ENCODE measurements at regions not wholly inside any gene's neighbourhood (a gene's known extent, or its start where the extent isn't known, plus 50 kb on each side); places are given as distances from the start of the nearest gene placed in this dataset.
A peak's percentile ranks its signal among the peaks of the same experiment; 100 is the strongest.

DNA sequence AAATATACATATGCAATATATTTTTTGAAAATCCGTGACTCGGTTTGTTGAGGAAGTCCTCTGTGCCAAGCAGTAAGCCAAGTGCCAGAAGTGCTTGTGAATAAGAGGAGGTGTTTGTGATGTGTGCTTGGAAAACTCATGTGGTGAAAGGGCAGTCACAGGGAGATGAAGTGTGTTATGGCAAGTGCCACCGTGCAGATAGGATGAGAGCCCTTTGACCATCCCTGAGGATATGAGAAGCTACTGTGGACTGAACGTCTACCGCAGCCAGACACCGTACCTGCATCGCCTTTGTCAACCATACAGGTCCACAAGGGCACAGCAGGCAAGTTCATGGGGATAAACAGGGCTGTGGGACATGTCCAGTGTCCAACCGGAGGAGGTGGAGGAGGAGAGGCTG lies 288.9 kb upstream of the MYT1L start:
- no peak overlapping the region for H3K4me3 ChIP-seq (ENCODE audit: low read depth, low read length)
- TF ChIP-seq, protein P1, sequence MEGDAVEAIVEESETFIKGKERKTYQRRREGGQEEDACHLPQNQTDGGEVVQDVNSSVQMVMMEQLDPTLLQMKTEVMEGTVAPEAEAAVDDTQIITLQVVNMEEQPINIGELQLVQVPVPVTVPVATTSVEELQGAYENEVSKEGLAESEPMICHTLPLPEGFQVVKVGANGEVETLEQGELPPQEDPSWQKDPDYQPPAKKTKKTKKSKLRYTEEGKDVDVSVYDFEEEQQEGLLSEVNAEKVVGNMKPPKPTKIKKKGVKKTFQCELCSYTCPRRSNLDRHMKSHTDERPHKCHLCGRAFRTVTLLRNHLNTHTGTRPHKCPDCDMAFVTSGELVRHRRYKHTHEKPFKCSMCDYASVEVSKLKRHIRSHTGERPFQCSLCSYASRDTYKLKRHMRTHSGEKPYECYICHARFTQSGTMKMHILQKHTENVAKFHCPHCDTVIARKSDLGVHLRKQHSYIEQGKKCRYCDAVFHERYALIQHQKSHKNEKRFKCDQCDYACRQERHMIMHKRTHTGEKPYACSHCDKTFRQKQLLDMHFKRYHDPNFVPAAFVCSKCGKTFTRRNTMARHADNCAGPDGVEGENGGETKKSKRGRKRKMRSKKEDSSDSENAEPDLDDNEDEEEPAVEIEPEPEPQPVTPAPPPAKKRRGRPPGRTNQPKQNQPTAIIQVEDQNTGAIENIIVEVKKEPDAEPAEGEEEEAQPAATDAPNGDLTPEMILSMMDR (IDR thresholded peaks at IDR 0.05; ENCODE audit: insufficient read depth, low read depth, low read length, missing control alignments) = no peak
- DNase-seq (ENCODE audit: low read depth) = no peak

DNA sequence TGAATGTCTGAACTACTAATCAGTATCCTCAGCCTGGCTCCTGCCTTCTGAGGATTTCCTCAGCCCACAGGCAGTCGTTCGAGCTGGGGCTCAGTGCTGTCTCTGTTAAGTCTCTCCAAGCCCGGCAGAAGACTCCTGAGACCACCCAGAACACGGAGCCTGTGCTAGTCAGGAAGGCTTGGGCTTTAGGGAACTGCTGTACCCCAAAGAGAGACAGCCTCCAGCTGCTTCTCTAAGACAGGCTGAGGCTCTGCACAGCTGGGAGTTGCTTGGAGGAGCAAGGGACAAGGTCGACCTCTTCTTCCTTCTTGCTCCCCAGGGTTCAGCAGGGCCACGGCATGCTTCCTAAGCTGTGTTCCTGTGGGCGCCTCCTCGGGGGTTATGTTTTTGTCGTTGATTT lies 283.4 kb upstream of the MYT1L start:
- DNase-seq (ENCODE audit: low read depth) = no peak
- TF ChIP-seq, protein P1 (IDR thresholded peaks at IDR 0.05; ENCODE audit: insufficient read depth, low read depth, low read length, missing control alignments) = no peak
- no peak overlapping the region for H3K4me3 ChIP-seq (ENCODE audit: low read depth, low read length)

DNA sequence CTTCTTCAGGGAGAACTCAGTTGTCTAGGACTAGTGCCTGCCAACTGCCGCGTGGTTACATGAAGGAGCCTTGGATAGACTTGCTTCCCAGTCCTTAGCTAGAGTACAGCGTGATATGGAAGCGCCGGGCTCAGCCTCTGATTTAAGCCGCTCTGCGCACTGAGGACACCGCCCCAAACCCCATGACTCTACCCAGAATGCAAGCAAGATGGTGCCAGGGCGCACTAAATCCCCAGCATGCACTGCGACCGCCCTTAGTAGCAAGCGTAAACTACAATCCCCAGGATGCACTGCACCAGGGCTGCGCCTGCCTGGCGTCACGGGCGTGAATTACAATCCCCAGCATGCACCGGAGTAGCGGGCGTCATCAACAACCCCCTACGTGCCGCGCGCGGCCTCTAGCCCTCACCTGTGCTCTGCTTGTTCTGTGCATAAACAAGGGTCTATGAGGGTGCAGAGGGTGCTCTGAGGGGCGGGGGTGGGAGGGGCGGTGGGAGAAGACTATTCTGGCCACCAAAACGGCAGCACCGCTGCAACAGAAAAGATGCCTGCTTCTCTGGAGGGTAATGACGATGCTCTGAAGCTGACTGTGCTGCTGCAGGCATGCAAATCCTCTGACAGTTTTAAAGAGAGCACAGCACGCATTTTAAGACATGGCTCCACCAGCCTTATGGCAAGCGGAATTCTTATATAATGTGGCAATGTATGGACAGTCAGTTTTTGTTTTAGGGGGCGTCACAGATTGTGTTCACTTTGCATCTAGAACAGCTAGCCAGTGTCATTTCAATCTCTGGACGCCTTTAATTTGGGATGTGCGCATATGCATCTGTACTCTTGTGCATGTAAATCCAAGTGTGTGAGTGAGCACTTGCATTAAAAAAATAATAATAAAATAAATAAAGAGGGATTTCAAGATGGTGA lies 282.5 kb upstream of the MYT1L start:
- TF ChIP-seq, protein P1 (IDR thresholded peaks at IDR 0.05; ENCODE audit: insufficient read depth, low read depth, low read length, missing control alignments) = no peak
- H3K4me3 ChIP-seq (ENCODE audit: low read depth, low read length) = peak overlapping the region; percentile 2
- peak; percentile 79 for DNase-seq (ENCODE audit: low read depth)

DNA sequence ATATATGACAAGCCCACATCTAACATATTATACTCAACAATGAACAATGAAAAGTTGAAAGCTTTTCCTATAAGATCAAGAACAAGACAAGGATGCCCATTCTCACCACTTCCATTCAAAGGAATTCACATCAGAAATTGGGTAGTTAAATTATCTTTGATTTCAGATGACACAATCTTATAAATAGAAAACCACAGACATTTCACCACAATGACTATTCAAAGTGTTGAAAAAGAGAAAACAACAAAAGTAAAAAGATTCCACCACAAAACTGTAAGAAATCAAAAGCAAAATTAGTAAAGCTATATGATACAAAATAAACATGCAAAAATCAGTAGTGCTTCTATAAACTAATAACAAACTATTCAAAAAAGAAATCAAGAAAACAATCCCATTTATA lies 279.7 kb upstream of the MYT1L start:
- no peak overlapping the region for H3K4me3 ChIP-seq (ENCODE audit: low read depth, low read length)
- DNase-seq (ENCODE audit: low read depth) = no peak
- TF ChIP-seq, protein P1 (IDR thresholded peaks at IDR 0.05; ENCODE audit: insufficient read depth, low read depth, low read length, missing control alignments) = no peak

DNA sequence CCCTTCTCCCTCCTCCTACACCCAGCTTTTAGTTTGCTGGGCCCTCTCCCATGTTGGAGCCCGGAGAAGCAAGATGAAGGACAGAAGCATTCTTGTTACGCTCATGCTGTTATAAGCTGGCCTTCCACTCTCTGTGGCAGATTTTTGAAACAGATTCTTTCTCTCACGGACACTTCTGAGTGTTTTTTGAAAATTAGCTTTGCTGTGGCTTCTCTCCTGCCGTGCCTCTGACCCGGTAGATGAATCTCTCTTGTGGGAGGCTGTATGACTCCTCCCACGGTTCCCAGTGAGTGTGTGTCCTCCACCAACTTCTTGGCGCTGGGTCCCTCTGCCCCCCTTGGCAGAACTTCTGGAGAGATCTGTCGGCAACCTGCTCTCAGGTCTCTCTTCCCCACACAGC lies 269.3 kb upstream of the MYT1L start:
- TF ChIP-seq, protein P1 (IDR thresholded peaks at IDR 0.05; ENCODE audit: insufficient read depth, low read depth, low read length, missing control alignments) = no peak
- DNase-seq (ENCODE audit: low read depth) = no peak
- no peak overlapping the region for H3K4me3 ChIP-seq (ENCODE audit: low read depth, low read length)

DNA sequence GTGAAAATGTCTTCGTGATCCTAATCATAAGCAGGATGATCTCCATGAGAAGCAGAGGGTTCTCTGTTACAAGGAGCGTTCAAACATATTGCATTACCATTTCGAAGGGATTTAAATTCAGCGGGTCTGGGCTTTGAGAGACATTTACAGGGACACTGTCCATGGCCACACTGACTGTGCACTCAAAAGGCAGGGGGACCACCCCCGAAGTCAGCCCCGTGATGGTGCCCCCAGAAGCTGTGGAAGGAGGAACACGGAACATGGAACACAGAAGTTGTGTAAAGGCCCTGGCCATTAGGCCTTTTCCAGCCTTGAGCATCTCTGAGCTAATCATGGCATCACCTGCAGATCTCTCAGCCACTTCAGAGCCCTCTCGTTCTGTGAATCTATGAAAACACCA lies 268.4 kb upstream of the MYT1L start:
- DNase-seq (ENCODE audit: low read depth) = no peak
- H3K4me3 ChIP-seq (ENCODE audit: low read depth, low read length) = no peak overlapping the region
- TF ChIP-seq, protein P1 (IDR thresholded peaks at IDR 0.05; ENCODE audit: insufficient read depth, low read depth, low read length, missing control alignments) = no peak

DNA sequence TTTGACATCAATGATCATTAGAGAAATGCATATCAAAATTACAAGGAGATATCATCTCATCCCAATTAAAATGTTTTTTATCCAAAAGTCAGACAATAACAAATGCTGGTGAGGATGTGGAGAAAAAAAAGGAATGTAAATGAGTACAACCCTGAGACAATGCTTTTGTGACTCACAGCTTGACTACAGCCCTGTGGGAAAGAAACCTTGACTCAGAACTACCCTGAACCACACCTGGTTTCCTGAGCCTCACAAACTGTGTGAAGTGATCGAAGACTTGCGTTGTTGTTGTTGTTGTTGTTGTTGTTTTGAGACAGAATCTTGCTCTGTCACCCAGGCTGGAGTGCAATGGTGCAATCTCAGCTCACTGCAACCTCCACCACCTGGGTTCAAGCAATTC lies 266.6 kb upstream of the MYT1L start:
- DNase-seq (ENCODE audit: low read depth) = no peak
- TF ChIP-seq, protein P1 (IDR thresholded peaks at IDR 0.05; ENCODE audit: insufficient read depth, low read depth, low read length, missing control alignments) = no peak
- H3K4me3 ChIP-seq (ENCODE audit: low read depth, low read length) = no peak overlapping the region
